Hepatocyte (in vitro differentiated cells): ENCODE measurements at regions not wholly inside any gene's neighbourhood (a gene's known extent, or its start where the extent isn't known, plus 50 kb on each side); places are given as distances from the start of the nearest gene placed in this dataset.

ENCODE experiments used
- DNase-seq: peaks from one replicate; pipeline ENCODE4 v3.0.0-alpha.2; 2016; ENCODE audit warnings: low spot score
- H2AFZ ChIP-seq: fragments of 200-600 bp; sonication (generic); 2 replicates; pipeline ENCODE4 v1.6.0; 2016; ENCODE audit warnings: antibody characterized with exemption, mild to moderate bottlenecking
- H3K27ac ChIP-seq: fragments of 200-600 bp; sonication (generic); 2 replicates; pipeline ENCODE4 v1.5.1; 2016; ENCODE audit warnings: mild to moderate bottlenecking
- H3K27me3 ChIP-seq: fragments of 200-600 bp; sonication (generic); 2 replicates; pipeline ENCODE4 v1.6.1; 2016
- H3K36me3 ChIP-seq: fragments of 200-600 bp; sonication (generic); replicated peaks from 2 replicates; pipeline ENCODE4 v1.5.1; 2016; ENCODE audit warnings: low read depth; ENCODE audit not compliant: insufficient read depth
- H3K4me1 ChIP-seq: fragments of 200-600 bp; sonication (generic); 2 replicates; pipeline ENCODE4 v1.5.1; 2016; ENCODE audit warnings: mild to moderate bottlenecking, moderate library complexity; ENCODE audit not compliant: insufficient read depth
- H3K4me2 ChIP-seq: fragments of 200-600 bp; sonication (generic); 2 replicates; pipeline ENCODE4 v1.6.0; 2016
- H3K4me3 ChIP-seq: fragments of 200-600 bp; sonication (generic); 2 replicates; pipeline ENCODE4 v1.5.1; 2016; ENCODE audit warnings: mild to moderate bottlenecking
- H3K79me2 ChIP-seq: fragments of 200-600 bp; sonication (generic); 2 replicates; pipeline ENCODE4 v1.6.0; 2017; ENCODE audit warnings: mild to moderate bottlenecking
- H3K9me2 ChIP-seq: fragments of 200-600 bp; sonication (generic); replicated peaks from 2 replicates; pipeline ENCODE4 v1.6.0; 2017; ENCODE audit warnings: mild to moderate bottlenecking; ENCODE audit not compliant: insufficient read depth
- H3K9me3 ChIP-seq: fragments of 200-600 bp; sonication (generic); 2 replicates; pipeline ENCODE4 v1.5.1; 2016; ENCODE audit warnings: low read depth, mild to moderate bottlenecking
- H4K20me1 ChIP-seq: fragments of 200-600 bp; sonication (generic); 2 replicates; pipeline ENCODE4 v1.6.0; 2016; ENCODE audit warnings: mild to moderate bottlenecking; ENCODE audit not compliant: insufficient read depth, poor library complexity, severe bottlenecking
- EZH2 ChIP-seq: fragments of 200-600 bp; sonication (generic); IDR thresholded peaks from 2 replicates; pipeline ENCODE4 v1.6.1; 2016; ENCODE audit warnings: antibody characterized with exemption, mild to moderate bottlenecking, borderline replicate concordance
- EZH2phosphoT487 ChIP-seq: fragments of 200-600 bp; sonication (generic); IDR thresholded peaks from one replicate; pipeline ENCODE4 v1.6.1; 2018; ENCODE audit warnings: antibody characterized with exemption, mild to moderate bottlenecking, low read depth, moderate library complexity; ENCODE audit not compliant: unreplicated experiment, severe bottlenecking
- WGBS: methylation state at CpG from one replicate; pipeline ENCODE4 v1.1.6; 2016; ENCODE audit warnings: low lambda C conversion rate; ENCODE audit errors: missing lambda C conversion rate; 5-methylcytosine and 5-hydroxymethylcytosine counted together
- TF ChIP-seq, protein P1 (sequence below): fragments of 200-600 bp; sonication (generic); IDR thresholded peaks from 2 replicates; pipeline ENCODE4 v1.5.1; 2016; ENCODE audit warnings: antibody characterized with exemption, mild to moderate bottlenecking; ENCODE audit not compliant: poor library complexity

DNA sequence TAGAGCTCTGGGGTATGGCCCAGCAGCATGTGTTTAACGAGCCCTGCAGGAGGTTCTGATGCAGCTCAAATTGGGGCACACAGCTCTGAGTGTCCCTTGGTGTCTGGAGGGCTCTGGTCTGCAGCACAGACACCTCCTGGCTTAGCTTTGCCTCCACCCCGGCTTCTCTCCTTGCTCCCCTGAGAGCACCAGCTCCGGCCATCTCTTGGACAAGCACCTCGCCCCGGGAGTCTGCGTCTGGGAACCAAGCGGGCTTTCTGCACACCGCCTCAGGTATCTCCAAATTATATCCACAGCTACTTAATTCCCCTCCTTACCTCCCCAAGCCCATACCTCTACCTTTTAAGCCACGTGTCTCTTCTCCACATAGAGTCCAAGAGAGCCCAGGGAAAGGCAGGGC lies 83.7 kb upstream of the IRX4 start:
- Histone ChIP-seq H3K4me3 (no peak overlapping the region), H3K4me2 (no peak overlapping the region), H2AFZ (no peak overlapping the region), H3K9me3 (no peaks in the 10 kb centered on the region), H3K9me2 (no peaks in the 10 kb centered on the region), H3K79me2 (no peaks in the 10 kb centered on the region), H3K27ac (no peak overlapping the region), H3K27me3 (no peaks in the 10 kb centered on the region), H4K20me1 (no peaks in the 10 kb centered on the region), H3K36me3 (no peaks in the 10 kb centered on the region), H3K4me1 (no peaks in the 10 kb centered on the region)
- DNase-seq = no peak
- TF ChIP-seq, protein P1, sequence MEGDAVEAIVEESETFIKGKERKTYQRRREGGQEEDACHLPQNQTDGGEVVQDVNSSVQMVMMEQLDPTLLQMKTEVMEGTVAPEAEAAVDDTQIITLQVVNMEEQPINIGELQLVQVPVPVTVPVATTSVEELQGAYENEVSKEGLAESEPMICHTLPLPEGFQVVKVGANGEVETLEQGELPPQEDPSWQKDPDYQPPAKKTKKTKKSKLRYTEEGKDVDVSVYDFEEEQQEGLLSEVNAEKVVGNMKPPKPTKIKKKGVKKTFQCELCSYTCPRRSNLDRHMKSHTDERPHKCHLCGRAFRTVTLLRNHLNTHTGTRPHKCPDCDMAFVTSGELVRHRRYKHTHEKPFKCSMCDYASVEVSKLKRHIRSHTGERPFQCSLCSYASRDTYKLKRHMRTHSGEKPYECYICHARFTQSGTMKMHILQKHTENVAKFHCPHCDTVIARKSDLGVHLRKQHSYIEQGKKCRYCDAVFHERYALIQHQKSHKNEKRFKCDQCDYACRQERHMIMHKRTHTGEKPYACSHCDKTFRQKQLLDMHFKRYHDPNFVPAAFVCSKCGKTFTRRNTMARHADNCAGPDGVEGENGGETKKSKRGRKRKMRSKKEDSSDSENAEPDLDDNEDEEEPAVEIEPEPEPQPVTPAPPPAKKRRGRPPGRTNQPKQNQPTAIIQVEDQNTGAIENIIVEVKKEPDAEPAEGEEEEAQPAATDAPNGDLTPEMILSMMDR = no peak
- WGBS = 86% methylated on average over 9 of the region's 9 CpGs

DNA sequence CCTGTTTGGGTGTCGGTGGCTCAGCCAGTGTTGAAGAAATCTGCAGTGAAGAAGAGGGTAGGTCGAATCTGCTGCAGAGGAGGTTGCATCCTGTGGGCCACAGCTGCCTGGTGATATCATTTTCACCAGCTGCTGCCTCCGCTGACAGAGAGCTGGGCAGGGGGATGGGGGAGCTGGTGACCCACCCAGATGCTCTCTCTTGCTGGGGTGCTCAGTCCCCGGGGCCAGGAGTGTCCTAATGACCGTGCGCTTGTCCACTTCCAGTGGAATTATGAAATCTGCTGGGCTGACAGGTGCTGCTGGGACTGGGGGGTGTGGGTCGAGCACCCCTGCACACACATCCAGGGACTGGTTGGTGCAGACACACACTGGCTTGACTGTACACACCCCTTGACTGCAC lies 83.2 kb upstream of the IRX4 start:
- no peak for TF ChIP-seq EZH2phosphoT487
- Histone ChIP-seq H3K27ac (no peak overlapping the region), H3K4me3 (no peak overlapping the region), H4K20me1 (no peaks in the 10 kb centered on the region), H3K4me2 (no peak overlapping the region), H3K4me1 (no peaks in the 10 kb centered on the region), H3K9me2 (no peaks in the 10 kb centered on the region), H3K27me3 (no peaks in the 10 kb centered on the region), H2AFZ (no peak overlapping the region), H3K79me2 (no peaks in the 10 kb centered on the region), H3K9me3 (no peaks in the 10 kb centered on the region), H3K36me3 (no peaks in the 10 kb centered on the region)
- 86% methylated on average over 7 of the region's 7 CpGs for WGBS
- no peak for DNase-seq

DNA sequence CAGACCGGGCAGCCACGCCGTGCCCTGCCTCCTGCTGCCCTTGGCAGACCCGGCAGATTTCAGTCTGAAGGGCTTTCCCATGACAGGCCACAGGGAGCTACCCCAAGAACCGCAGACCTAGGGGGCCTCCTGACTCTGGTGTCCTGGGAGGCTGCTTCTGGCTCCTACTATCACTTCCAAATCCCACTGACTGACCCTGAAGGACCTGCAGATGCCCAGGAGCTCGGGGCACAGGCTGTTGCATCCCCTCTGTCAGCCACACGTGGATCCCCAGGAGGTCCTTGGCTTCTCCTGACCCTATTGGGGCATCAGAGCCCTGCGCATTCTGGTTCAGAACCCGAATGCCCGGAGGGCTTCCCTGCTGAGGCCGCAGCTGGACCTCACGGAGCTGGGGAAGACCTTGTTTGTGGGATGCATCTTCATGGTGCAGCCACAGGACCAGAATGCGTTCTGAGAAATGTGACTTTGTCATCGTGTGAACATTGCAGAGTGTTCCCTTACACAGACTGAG lies 81.3 kb upstream of the IRX4 start:
- Histone ChIP-seq H3K9me3 (no peaks in the 10 kb centered on the region), H3K9me2 (no peaks in the 10 kb centered on the region), H4K20me1 (no peaks in the 10 kb centered on the region), H3K36me3 (no peaks in the 10 kb centered on the region), H3K27ac (no peak overlapping the region), H3K27me3 (no peaks in the 10 kb centered on the region), H3K4me2 (no peak overlapping the region), H2AFZ (no peak overlapping the region), H3K4me3 (no peak overlapping the region), H3K4me1 (no peaks in the 10 kb centered on the region), H3K79me2 (no peaks in the 10 kb centered on the region)
- no peak for DNase-seq
- TF ChIP-seq EZH2 = no peak
- TF ChIP-seq, protein P1 = no peak
- TF ChIP-seq EZH2phosphoT487 = no peak
- WGBS = 85% methylated on average over 14 of the region's 14 CpGs

DNA sequence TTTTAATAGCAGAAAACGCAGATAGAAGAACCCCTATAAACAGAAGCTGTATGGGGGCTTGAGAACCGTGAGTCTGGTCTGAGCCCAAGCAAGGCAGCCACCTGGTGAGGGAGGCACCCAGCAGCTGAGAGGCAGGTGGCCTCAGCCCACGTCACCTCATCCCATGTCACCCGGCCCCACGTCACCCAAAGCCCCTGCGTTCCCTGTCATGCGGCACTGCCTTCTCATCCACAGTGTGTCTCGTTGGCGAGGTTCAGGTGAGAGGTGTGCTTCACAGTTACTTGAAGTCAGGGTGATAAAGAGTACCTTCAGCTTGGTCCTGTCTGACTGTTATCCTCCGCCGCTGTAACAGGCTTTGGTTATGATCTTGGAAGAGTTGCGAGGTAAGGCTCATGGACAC lies 80.6 kb upstream of the IRX4 start:
- H3K4me2 ChIP-seq = no peak overlapping the region
- H4K20me1 ChIP-seq = no peaks in the 10 kb centered on the region
- TF ChIP-seq, protein P1 = no peak
- TF ChIP-seq EZH2phosphoT487 (no peak), EZH2 (no peak)
- H3K36me3 ChIP-seq = no peaks in the 10 kb centered on the region
- no peaks in the 10 kb centered on the region for H3K27me3 ChIP-seq
- no peaks in the 10 kb centered on the region for H3K9me3 ChIP-seq
- H2AFZ ChIP-seq = no peak overlapping the region
- no peak for DNase-seq
- no peaks in the 10 kb centered on the region for H3K4me1 ChIP-seq
- no peaks in the 10 kb centered on the region for H3K79me2 ChIP-seq
- 95% methylated on average over 12 of the region's 12 CpGs for WGBS
- H3K9me2 ChIP-seq = no peaks in the 10 kb centered on the region
- H3K4me3 ChIP-seq = no peak overlapping the region
- no peak overlapping the region for H3K27ac ChIP-seq
